ENCODE measurements at regions not wholly inside any gene's neighbourhood (a gene's known extent, or its start where the extent isn't known, plus 50 kb on each side); places are given as distances from the start of the nearest gene placed in this dataset.

- BruUV-seq (replicated peaks): no TSS peak
- peak; percentile 23 for DNase-seq
- TF ChIP-seq CTCF (conservative IDR thresholded peaks at IDR 0.05; ENCODE audit: low read depth, low read length) (no peak), EZH2phosphoT487 (IDR thresholded peaks at IDR 0.05; ENCODE audit: borderline replicate concordance, low read length) (no peak), EZH2 (IDR thresholded peaks at IDR 0.05; ENCODE audit: low read length, unreplicated experiment) (no peak)
- Histone ChIP-seq H3K27me3 (ENCODE audit: low read length) (no peaks in the 10 kb centered on the region), H2AFZ (ENCODE audit: low read length) (no peak overlapping the region), H3K9me3 (ENCODE audit: low read length) (no peaks in the 10 kb centered on the region), H4K20me1 (ENCODE audit: low read length) (no peaks in the 10 kb centered on the region), H3K79me2 (ENCODE audit: low read length) (no peaks in the 10 kb centered on the region), H3K36me3 (ENCODE audit: low read depth, low read length) (no peaks in the 10 kb centered on the region), H3K4me3 (ENCODE audit: low read length) (no peak overlapping the region), H3K9ac (ENCODE audit: low read length) (no peak overlapping the region), H3F3A (ENCODE audit: low read length, unreplicated experiment) (no peaks in the 10 kb centered on the region), H3K4me1 (ENCODE audit: insufficient read depth, low read length) (no peaks in the 10 kb centered on the region), H3K27ac (ENCODE audit: low read length) (no peak overlapping the region), H3K9me2 (replicated peaks; ENCODE audit: low read length) (no peaks in the 10 kb centered on the region), H3K4me2 (ENCODE audit: low read length) (no peak overlapping the region)
- POLR2A ChIA-PET (ENCODE audit: unreplicated experiment): no interaction called here
- CTCF ChIA-PET: no interaction called here
- intact Hi-C loops (cut with micrococcal nuclease): no loop called here
- ATAC-seq: peak; percentile 67
Measured at GRCh38 chr17:70804161-70804560, 634.8 kb downstream of the KCNJ2 start.

- intact Hi-C loops (cut with micrococcal nuclease): no loop called here
- Histone ChIP-seq H4K20me1 (ENCODE audit: low read length) (no peaks in the 10 kb centered on the region), H3K9me3 (ENCODE audit: low read length) (no peaks in the 10 kb centered on the region), H3K4me2 (ENCODE audit: low read length) (no peak overlapping the region), H3K4me3 (ENCODE audit: low read length) (no peak overlapping the region), H3F3A (ENCODE audit: low read length, unreplicated experiment) (no peaks in the 10 kb centered on the region), H3K27ac (ENCODE audit: low read length) (no peak overlapping the region), H3K79me2 (ENCODE audit: low read length) (no peaks in the 10 kb centered on the region), H3K27me3 (ENCODE audit: low read length) (no peaks in the 10 kb centered on the region), H3K4me1 (ENCODE audit: insufficient read depth, low read length) (0 out of 2 replicates have a peak, but pooled peaks cover 3% of the 10 kb centered on the region), H3K36me3 (ENCODE audit: low read depth, low read length) (no peaks in the 10 kb centered on the region), H3K9me2 (replicated peaks; ENCODE audit: low read length) (no peaks in the 10 kb centered on the region), H2AFZ (ENCODE audit: low read length) (no peak overlapping the region), H3K9ac (ENCODE audit: low read length) (no peak overlapping the region)
- DNase-seq (peak; percentile 63), ATAC-seq (peak; percentile 85)
- CTCF ChIA-PET: interaction anchor here (0.6 to 0.8 kb wide), 2 partner anchors 42 to 884 kb away, joined by 3 to 6 read pairs; no protein-coding TSS in a partner anchor
- no TSS peak for BruUV-seq (replicated peaks)
- POLR2A ChIA-PET (ENCODE audit: unreplicated experiment): interaction anchor here (0.5 kb wide), 1 partner anchor 87 kb away, joined by 3 read pairs; no protein-coding TSS in a partner anchor
- TF ChIP-seq CTCF (conservative IDR thresholded peaks at IDR 0.05; ENCODE audit: low read depth, low read length) (peak; percentile 88), EZH2phosphoT487 (IDR thresholded peaks at IDR 0.05; ENCODE audit: borderline replicate concordance, low read length) (no peak)
Measured at GRCh38 chr17:70808596-70808995, 639.3 kb downstream of the KCNJ2 start.

DNA sequence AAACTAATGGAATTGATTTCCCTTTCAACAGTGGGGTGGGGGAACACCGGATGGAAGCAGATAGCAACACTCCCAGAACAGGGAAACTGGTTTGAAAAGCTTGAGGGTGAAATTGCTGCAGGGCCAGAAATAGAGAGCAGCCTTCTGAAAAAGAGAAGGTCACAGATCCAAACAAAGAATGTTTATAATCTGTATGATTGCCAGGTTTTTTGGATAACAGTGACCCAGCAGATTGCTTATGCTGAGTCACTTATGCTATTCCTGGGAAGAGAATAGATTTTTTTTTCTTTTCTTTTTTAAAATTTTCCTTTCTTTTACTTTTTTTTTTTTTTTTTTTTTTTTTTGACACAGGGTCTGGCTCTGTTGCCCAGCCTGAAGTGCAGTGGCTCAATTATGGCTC, 641.3 kb downstream of the KCNJ2 start:
- Histone ChIP-seq H3K36me3 (ENCODE audit: low read depth, low read length) (no peaks in the 10 kb centered on the region), H3K9me3 (ENCODE audit: low read length) (no peaks in the 10 kb centered on the region), H3K79me2 (ENCODE audit: low read length) (no peaks in the 10 kb centered on the region), H3K27ac (ENCODE audit: low read length) (no peak overlapping the region), H3F3A (ENCODE audit: low read length, unreplicated experiment) (no peaks in the 10 kb centered on the region), H3K9ac (ENCODE audit: low read length) (no peak overlapping the region), H3K9me2 (replicated peaks; ENCODE audit: low read length) (no peaks in the 10 kb centered on the region), H3K27me3 (ENCODE audit: low read length) (no peaks in the 10 kb centered on the region), H3K4me3 (ENCODE audit: low read length) (no peak overlapping the region), H3K4me2 (ENCODE audit: low read length) (no peak overlapping the region), H4K20me1 (ENCODE audit: low read length) (no peaks in the 10 kb centered on the region), H2AFZ (ENCODE audit: low read length) (no peak overlapping the region), H3K4me1 (ENCODE audit: insufficient read depth, low read length) (0 out of 2 replicates have a peak, but pooled peaks cover 3% of the 10 kb centered on the region)
- TF ChIP-seq EZH2phosphoT487 (IDR thresholded peaks at IDR 0.05; ENCODE audit: borderline replicate concordance, low read length) (no peak), EZH2 (IDR thresholded peaks at IDR 0.05; ENCODE audit: low read length, unreplicated experiment) (no peak), CTCF (conservative IDR thresholded peaks at IDR 0.05; ENCODE audit: low read depth, low read length) (no peak)
- ChIA-PET POLR2A (ENCODE audit: unreplicated experiment) (no interaction called here), CTCF (no interaction called here)
- DNase-seq: peak; percentile 56
- ATAC-seq: no peak
- intact Hi-C loops (cut with micrococcal nuclease): no loop called here
- no TSS peak for BruUV-seq (replicated peaks)
